ENCODE measurements at regions not wholly inside any gene's neighbourhood (a gene's known extent, or its start where the extent isn't known, plus 50 kb on each side); places are given as distances from the start of the nearest gene placed in this dataset.

DNA sequence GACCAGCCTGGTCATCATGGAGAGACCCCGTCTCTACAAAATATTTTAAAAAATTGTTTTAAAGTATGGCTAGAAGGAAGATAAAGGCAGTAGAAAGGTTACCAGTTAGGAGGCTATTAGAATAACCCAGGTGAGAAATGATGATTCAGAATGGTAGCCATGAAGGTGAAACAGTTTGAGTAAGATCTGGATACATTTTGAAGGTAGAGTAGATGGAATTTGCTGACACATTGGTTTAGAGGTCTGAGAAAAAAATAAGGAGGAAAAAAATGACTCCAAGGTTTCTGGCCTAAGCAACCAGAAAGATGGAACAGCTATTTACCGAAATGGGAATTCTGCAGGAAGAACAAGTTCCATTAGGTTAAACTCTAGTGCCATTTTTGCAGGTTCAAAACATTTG is 167.9 kb upstream of the TAB2 start:
- no peak for DNase-seq (ENCODE audit: low read depth in 2 of 2)

DNA sequence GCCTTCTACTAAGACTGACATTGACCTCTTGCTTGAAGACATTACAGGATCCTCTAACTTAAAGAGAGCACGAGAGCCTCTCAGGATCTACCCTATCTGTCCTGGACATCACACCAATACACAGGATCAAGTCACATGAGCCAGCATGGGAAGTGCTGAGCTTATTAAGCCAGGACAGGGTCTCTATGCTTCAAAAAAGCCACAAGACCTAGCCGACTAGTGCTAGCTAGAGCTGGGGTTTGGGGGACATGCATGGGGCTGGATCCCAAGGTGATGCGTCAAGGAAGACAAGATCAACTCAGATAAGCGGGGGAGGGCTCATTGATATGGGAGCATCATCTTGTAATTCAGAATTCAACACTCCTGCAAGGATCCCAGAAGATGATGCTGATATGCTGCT is 167.2 kb upstream of the TAB2 start:
- DNase-seq (ENCODE audit: low read depth in 2 of 2) = no peak

DNA sequence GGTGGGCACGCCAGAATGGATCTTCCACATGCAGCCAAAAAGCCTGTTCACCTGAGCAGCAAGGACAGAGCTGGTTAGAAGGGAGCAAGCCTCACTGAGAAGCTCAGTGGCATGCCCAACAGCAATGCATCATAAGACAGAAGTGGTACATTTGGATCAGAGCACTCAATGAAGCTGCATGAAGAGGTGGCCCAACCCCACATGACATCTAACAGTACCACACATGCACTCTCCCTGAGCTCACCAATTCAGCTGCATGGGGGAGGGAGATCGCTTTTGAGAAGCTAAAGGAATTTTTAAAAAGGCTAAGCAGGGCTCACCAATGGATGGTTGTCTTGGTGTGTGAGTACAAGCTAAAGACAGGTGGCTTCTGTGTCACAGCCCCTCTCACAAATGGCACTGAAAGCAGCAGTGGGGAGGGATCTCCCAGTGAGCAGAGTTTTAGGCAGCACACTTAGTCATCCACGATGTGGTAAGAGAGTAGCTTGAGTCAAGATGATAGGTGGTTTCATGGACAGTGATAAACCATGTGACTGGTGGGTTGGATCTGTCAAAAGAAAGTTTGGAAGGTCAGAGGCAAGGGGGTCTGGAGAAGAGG is 166.6 kb upstream of the TAB2 start:
- peak; percentile 41 to 42 for DNase-seq (ENCODE audit: low read depth in 2 of 2)

DNA sequence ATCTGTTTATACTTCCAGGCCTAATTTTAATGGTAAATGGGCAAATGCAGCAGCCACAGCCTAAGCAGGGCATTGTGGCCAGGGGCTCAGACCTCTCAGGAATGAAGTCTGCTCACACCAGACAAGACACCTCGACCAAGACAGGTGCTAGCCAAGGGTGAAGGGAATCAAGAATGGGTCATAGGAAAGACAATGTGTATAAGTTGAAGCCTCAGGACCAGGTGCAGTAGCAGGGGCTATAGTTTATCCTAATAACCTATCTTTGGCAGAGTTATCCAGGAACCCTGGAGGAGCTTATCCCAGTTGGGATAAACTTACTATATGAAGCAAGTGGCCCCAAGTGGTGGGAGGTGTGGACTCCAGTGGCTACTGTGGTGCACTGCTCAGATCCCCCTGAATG is 165.0 kb upstream of the TAB2 start:
- DNase-seq (ENCODE audit: low read depth in 2 of 2) = no peak

DNA sequence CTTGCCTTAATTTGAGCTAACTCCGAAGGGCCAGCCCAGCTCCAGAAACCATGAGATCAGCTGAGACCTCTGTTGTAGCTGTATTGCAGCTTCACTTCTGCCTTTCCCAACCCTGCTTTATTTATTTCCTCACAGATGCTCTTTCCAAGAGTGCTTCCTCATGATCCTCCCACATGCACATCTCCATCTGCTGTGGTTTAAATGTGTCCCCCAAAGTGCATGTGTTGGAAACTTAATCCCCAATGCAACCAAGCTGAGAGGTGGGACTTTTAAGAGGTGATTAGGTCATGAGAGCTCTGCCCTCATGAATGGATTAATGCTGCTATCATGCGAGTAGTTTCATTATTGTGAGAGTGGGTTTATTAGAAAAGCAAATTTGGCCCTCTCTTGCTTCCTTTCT is 164.4 kb upstream of the TAB2 start:
- no peak for DNase-seq (ENCODE audit: low read depth in 2 of 2)

DNA sequence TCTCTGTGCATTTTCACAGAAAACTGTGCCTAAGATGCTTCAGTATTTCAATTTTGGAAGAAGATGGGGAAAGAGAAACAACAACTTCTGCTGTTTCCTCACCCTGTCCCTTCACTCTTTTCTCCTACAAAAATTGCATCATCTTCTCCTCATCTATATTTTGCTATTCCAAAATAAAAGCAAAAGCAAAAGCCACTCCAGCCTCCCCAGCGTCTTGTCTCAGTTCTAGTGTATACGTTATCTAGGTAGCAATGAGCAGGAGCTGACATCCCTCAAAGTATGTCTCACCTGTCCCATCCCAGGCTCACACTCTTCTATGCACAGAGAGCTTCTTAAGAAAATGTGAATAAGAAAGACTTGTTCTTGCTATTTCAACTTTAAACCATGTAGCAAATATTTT is 163.8 kb upstream of the TAB2 start:
- DNase-seq (ENCODE audit: low read depth in 2 of 2) = no peak

DNA sequence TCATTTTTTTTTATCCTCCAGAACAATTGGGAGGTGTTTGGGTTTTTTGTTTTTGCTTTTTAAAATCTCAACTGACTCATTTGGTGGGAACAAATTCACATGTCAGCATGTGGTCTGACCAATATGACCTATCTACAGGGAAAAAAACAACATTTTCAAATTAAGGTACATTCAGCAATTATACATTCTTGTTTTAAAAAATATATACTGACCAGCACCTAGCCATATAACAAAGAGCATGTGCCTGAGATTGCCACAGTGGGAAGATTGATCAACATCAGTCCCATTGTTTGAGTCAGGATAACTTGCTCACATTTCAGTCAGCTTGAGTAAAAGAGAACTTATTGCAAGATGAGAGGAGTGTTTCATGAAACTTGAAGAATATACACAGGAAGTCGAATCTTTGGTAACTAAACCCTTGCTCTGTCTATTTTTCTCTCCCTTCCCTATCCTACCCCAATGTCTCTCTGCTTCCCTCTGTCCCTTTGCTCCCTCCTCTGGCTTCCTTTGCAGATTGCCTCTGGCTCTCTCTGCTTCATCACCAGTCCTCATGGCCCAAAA is 163.2 kb upstream of the TAB2 start:
- DNase-seq (ENCODE audit: low read depth in 2 of 2) = no peak

DNA sequence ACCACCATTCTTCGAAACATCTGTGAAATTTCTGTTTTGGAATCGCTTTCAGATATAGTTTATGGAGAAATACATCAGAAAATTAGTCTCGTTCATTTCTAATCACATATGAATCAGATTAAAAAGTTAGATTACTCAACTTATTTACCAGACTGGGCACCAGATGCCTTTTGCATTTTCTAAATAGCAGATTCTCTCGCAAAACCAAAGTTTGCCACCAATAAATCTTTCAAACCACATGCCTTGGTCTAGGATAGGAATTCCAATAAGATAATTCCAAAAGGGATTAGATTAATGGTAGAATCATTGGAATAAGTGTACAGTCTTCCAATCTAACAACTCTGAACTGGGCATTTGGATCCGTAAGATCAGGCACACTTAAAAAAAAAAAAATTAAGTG is 160.4 kb upstream of the TAB2 start:
- no peak for DNase-seq (ENCODE audit: low read depth in 2 of 2)

DNA sequence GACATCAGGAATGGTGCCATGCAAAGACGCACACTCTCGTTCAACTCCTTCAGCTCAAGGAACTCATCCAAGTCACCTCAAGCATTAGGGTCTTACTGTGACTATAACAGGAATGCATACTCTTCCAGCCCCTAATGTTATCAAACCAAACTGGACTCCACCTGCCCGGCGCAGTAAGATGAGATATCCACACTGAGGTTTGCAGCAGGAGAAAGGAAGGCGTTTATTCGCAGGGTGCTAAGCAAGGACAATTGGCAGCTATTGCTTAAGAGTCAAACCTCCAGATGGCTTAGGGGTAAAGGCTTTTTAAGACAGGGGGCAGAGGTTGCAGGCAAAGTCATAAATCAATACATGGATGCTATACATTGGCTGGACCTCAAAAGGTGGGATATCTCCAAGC is 159.4 kb upstream of the TAB2 start:
- DNase-seq (ENCODE audit: low read depth in 2 of 2) = no peak

DNA sequence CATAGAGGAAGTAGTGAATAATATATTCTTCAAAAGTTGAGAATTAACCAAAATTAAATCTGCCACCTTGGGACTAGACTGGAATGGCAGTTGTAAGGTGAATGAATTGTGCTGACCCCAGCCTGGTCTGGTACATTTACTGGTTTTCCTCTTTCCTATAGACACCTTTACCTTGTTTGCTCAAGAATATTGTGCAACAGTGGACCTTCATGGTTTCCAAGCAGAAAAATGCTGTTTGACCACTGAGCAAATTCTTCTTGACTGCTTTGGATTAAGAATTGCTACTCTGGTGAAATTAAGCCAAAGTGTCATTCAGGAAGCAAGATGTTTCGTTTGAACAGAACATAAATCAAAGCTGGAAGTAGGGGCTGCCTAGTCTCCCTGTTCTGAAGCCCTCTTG is 156.6 kb upstream of the TAB2 start:
- no peak for DNase-seq (ENCODE audit: low read depth in 2 of 2)

DNA sequence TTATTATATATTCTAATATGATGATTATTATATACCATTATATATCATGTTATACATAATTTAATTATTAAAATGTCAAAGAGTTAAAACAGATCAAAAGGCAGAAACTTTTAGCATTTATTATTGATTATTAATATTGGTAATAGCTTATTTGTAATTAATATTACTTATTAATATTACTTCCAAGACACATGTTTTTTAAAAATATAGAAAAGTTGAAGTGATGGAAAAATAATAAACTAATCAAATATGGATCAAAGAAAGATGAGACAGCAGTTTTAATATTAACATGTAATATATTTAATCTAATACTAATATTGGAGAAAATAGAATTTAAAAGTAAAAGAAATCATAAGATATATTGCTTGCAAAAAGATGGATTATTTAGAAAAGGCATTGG is 154.6 kb upstream of the TAB2 start:
- no peak for DNase-seq (ENCODE audit: low read depth in 2 of 2)

DNA sequence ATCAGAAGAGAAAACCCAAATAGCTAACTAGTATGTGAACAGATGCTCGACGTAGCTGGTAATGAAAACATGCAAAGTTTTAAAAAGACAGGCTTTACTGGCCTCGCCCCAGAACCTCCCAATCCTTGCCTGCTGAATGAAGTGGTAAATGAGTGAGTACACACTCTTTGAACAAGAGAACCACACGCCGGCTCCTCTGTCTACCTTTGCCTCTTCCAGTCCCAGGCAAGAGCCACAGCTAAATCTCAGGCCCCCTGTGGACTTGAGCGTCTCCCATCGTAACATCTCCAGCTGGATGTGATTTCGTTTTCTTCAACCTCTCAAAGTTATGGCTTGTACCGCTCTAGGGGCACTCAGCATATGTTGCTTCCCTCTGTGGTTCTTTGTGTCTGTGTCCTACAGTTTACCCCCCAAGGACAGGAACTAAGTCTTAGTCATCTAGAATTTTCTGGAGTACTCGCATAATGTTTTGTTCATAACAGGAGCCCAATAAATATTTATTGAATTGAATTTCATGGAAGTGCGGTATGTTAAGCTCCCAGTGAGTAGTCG is 153.2 kb upstream of the TAB2 start:
- DNase-seq (ENCODE audit: low read depth in 2 of 2) = no peak

DNA sequence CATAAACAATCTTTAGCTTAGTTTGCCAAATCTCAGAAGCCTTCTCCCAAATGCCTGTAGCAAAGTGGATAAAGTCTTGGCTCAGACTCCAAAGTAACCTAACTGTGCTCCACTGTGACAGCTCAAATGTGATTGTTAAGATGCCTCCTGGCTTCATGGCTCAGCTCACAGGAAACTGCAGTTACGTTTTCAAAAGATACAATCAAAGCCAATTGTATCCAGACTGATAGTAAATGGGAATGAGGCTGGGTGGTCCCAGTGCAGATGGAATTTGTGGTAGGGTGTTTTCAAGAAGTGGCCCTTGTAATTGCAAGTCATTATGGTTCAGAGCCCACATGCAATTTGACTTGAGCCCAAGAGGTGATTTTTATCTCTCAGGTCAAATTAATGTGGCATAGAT is 151.2 kb upstream of the TAB2 start:
- DNase-seq (ENCODE audit: low read depth in 2 of 2) = no peak

DNA sequence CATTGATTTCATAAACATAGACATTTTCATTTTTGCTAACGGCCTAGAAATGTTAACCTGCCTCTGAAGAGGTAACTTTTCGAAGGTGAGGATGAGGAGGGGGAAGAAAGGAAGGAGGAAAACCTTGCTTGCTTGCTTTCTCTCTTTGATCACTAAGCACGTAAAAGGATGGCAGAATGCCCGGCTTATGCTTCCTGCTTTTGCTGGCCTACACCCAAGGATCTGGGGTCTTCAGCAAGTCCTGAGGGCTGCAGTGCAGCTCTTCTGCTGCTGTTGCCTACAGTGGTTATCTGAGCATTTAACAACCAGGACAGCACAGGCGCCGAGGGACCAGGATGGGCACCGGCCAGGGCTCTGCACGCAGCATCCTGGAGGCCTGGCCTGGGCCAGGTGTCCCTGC is 150.8 kb upstream of the TAB2 start:
- no peak for DNase-seq (ENCODE audit: low read depth in 2 of 2)

DNA sequence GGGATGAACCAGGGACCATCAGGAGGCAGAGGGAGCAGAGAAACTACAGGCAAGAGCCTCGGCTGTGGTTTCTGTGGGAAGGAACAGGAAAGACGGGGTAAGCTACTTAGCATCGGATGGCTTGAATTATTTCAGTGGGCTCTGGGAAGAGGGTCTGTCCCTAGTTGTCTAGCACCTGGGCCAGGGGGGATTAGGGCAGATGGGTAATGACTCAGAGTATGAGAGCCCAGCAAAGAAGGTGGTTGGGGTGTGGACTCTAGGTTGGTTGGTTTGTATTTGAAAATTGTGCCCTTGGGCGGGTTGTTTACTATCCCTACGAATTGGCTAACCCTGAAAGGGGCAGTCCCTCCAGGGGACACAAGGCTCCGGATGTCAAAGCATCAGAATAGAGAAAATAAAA is 148.5 kb upstream of the TAB2 start:
- no peak for DNase-seq (ENCODE audit: low read depth in 2 of 2)

DNA sequence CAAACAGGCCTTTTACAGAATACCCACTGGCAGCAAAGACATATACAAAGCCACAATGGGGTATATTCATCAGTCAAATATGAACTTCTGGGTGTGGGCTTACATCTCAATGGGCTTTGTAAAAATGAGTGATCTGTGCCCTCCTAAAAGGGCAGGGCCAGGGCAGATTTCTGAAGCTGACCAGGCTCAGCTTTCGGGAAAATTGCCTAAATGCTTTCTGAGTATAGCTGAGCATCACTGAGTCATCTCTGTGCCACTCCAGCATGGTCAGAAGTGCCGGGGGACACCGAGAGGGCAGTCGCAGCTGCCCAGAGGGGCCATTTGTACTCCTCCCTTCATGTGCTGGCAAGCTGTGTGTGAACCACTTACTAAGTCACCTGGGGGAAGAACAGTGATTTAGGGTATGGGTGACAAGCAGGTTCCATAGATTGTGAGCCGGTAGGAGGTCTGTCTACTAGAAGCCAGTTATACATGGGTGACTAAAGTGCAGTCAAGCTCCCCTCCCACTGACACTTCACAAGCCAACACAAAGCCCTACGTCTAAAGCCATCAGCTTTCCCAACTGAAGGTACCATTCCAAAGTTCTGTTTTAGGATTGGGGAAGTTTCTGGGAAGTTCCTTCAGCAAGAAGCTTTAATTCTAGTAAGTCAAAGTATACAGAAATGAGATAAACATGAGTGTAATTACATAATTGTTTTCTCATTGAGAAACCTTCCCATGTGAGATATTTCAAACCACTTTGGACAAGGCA is 147.6 kb upstream of the TAB2 start:
- no peak for DNase-seq (ENCODE audit: low read depth in 2 of 2)

DNA sequence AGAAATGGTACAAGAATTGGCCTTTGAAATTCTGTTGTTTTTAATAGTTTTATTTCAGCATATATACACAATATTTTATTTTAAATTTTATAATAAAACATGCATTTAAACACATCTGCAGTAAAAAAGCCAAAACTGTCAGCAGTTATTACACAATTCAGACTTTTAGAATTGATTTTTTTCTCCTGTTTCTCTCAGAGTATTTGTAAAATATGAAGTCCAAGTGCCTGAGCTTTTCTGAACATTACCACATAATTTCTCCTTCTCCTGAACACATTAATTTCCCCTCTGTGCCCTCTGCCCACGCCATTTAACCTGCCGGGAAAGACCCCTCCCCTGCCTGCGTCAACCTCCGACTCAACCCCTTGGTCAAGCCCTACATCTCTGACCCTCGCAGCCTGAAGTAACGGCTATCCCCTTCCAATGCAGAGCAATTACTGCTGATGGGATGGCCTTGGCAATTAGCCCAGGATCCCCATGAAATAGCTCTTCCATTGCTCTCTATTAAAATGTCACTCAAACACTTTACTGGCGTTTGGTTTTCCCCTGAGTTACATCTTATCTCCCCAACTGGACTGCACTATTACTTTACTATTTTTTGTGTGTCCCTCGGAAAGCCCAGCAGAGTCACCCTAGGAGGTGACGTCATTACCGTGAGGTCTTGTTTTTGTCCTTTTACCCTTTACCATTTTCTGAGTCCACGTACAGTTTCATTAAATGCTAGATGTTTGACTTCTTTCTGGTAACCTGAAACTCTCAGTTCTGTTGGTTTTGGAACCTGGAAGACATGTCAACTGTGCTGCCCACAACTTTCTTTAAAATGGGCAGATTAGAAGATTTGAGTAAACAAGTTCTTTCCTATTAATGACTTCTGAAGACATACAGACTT is 146.7 kb upstream of the TAB2 start:
- DNase-seq (ENCODE audit: low read depth in 2 of 2) = no peak

DNA sequence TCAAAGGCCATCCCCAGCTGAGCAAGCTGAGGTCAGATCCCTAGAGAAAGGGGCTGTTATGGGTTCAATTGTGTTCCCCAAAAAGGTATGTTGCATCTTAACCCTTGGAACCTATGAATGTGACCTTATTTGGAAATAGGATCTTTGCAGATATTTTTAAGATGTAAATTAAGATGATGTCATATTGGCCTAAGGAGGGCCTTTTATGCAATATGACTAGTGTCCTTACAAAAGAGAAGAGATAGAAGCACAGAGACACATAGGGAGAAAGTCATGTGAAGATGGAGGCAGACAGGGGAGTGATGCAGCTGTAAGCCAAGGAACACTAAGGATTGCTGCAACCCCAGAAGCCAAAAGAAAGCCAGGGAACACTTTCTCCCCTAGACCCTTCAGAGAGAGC is 144.3 kb upstream of the TAB2 start:
- DNase-seq (ENCODE audit: low read depth in 2 of 2) = no peak

DNA sequence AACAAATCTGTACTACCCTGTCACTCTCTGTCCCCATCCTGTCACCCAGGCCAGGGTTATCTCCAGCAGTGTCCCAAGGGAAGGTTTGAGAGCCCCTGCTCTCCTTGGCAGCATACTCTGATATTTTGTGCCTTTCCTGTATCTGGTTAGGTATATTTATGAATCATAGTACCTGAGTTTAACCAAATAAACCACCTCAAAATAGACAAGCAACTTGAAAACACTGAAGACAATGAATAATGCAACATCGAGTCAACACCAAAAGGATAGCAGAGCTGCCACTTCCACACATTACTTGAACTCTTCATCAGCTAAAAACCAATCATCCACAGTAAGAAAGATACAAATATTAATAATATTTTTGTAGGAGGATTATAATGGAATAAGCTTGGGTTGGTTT is 142.6 kb upstream of the TAB2 start:
- no peak for DNase-seq (ENCODE audit: low read depth in 2 of 2)

DNA sequence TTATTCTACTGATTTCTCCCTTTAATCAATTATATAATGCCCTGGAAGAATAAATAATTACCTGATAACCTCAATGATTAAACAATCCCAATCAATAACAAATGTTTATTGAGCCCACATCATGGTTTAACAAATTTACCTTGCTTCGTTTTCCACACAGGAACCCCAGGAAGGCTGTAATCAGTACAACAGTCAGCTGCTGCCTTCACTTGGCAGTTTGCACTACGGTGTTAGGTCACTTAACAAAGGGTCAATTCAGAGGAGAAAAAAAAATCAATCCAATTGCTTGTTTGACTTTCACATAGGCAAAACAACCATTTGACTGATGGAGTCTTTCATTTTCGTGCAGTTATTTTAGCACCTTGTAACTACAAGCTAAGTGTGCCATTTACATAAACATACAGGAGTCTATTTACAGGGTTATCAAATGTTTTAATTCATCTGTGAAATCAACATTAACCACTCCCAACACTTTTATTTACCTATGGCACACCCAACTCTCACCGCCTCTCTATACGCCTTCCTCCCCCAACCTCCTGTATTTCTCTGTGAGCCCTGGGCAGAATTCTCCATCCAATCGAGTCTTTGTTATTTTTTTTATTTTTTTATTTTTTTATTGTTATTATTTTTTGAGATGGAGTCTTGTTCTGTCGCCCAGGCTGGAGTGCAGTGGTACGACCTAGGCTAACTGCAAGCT is 140.4 kb upstream of the TAB2 start:
- no peak for DNase-seq (ENCODE audit: low read depth in 2 of 2)

DNA sequence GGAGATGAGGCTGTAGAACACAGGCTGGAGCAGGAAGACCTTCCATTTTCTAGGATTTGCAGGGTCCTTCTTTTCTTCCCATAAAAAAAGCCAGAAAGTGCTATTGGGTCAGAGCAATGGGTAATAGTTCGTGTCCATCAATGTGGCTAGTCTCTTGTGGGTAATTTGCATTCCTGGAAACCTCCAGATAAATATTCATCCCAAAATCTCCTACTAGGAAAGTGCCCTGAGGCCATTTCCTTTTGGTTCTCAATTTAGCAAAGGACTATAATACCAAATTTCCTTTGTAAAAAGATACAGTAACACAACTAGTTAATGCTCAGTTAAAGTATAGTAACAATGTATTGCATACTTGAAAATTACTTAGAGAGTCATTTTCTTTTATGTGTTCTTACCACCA is 138.1 kb upstream of the TAB2 start:
- DNase-seq (ENCODE audit: low read depth in 2 of 2) = no peak

DNA sequence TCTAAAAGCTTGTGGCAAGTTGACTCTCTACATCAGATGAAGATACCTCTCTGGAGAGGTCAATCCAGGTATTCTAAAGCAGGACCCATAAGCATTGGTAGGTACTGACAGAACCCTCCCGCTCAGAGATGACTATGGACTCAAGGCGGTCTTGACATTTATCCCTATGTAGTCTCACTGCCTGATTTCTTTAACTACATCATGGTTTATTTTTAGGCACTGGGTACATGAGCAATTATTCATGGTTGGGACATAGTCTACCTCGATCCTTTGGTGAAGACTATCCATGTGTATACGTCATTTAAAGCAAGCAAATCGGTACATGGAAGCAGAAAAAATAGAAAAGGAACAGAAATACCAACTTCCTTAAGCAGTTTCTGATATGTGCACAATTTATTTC is 136.2 kb upstream of the TAB2 start:
- DNase-seq (ENCODE audit: low read depth in 2 of 2) = no peak

All from stimulated activated CD8-positive, alpha-beta memory T cell treated with anti-CD3 and anti-CD28 coated beads, Interleukin-15, amount 100 ng/mL, for 48 hours (primary cell).